ENCODE measurements at regions not wholly inside any gene's neighbourhood (a gene's known extent, or its start where the extent isn't known, plus 50 kb on each side); places are given as distances from the start of the nearest gene placed in this dataset.

DNA sequence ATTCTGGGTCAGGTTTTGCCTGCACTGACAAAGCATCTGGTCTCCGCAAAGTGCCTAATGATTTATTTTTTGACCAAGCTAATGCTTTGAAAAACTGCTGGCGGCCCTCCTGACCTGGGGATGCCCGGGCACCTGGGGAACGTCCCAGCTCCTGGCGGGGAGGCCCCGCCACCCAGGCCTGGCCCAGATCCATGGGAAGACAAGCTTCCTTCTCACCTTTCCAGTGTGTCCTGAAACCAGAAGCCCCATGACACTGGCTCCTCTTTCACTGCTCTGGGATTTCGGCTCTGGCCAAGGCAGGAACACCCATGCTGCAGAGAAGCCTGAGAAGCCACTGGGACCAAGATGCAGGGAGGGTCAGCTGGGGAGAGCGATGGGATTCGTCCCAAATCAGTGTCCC is 144.1 kb downstream of the SEC61B start:
- TF ChIP-seq, protein P1, sequence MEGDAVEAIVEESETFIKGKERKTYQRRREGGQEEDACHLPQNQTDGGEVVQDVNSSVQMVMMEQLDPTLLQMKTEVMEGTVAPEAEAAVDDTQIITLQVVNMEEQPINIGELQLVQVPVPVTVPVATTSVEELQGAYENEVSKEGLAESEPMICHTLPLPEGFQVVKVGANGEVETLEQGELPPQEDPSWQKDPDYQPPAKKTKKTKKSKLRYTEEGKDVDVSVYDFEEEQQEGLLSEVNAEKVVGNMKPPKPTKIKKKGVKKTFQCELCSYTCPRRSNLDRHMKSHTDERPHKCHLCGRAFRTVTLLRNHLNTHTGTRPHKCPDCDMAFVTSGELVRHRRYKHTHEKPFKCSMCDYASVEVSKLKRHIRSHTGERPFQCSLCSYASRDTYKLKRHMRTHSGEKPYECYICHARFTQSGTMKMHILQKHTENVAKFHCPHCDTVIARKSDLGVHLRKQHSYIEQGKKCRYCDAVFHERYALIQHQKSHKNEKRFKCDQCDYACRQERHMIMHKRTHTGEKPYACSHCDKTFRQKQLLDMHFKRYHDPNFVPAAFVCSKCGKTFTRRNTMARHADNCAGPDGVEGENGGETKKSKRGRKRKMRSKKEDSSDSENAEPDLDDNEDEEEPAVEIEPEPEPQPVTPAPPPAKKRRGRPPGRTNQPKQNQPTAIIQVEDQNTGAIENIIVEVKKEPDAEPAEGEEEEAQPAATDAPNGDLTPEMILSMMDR (IDR thresholded peaks at IDR 0.05; ENCODE audit: borderline replicate concordance, extremely low read depth, low read length, poor library complexity, severe bottlenecking), result no peak
- TF ChIP-seq EZH2 (IDR thresholded peaks at IDR 0.05; ENCODE audit: borderline replicate concordance, low read depth, low read length, severe bottlenecking), result no peak

All from DND-41 (cell line).